ENCODE measurements at regions not wholly inside any gene's neighbourhood (a gene's known extent, or its start where the extent isn't known, plus 50 kb on each side); places are given as distances from the start of the nearest gene placed in this dataset.

DNA sequence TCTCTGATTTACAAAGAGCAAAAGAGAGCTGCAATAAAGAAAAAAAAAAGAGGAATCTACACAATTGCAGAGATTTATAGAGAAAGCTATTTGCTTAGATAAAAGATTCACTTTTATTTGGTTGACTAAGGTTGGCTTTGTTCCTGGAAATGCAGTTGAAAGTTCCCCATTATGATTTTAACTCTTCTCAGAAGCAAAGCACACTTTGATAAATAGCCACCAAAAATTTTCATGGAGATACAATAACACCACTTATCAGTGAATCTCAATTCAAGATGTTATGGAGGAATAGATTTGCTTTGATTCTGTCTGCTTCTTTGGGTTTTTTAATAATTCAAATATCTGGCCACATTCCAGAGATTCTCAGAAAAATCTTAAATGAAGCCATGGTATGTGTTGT is 88.5 kb upstream of the ANO3 start:
- peaks cover 1% of the 10 kb centered on the region for H3K27me3 Mint-ChIP-seq (ENCODE audit: unreplicated experiment)
- no peaks in the 10 kb centered on the region for H3K9me3 Mint-ChIP-seq (ENCODE audit: unreplicated experiment)
- DNase-seq: no peak
- H3K36me3 Mint-ChIP-seq (ENCODE audit: unreplicated experiment): no peaks in the 10 kb centered on the region
- TF ChIP-seq CTCF (IDR thresholded peaks at IDR 0.05; ENCODE audit: partially characterized antibody, unreplicated experiment): no peak
- no peaks in the 10 kb centered on the region for H3K4me1 Mint-ChIP-seq (ENCODE audit: low read depth, unreplicated experiment)
- no peak overlapping the region for H3K27ac Mint-ChIP-seq (ENCODE audit: unreplicated experiment)
- no peak overlapping the region for H3K4me3 Mint-ChIP-seq (ENCODE audit: unreplicated experiment)

DNA sequence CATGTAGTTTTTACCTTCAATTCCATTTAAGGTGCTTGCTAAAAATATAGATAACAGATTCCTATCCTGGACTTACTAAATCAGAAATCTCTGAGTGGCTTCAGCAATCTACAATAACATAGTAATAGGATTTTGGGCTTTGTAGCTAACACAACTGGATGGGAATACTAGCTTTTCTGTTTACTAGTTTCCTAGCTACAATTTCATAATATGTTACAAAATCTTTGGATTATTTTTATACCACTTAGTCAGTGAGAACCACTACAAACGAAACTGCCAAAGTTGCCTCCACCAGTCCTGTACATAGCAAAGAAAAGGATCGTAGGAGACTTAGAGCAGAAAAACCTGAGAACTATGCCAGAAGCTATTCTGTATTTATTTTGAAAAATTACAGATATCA is 87.7 kb upstream of the ANO3 start:
- Mint-ChIP-seq H3K4me1 (ENCODE audit: low read depth, unreplicated experiment) (no peaks in the 10 kb centered on the region), H3K9me3 (ENCODE audit: unreplicated experiment) (no peaks in the 10 kb centered on the region), H3K27ac (ENCODE audit: unreplicated experiment) (no peak overlapping the region), H3K27me3 (ENCODE audit: unreplicated experiment) (peaks cover 1% of the 10 kb centered on the region), H3K36me3 (ENCODE audit: unreplicated experiment) (no peaks in the 10 kb centered on the region), H3K4me3 (ENCODE audit: unreplicated experiment) (no peak overlapping the region)
- no peak for TF ChIP-seq CTCF (IDR thresholded peaks at IDR 0.05; ENCODE audit: partially characterized antibody, unreplicated experiment)
- DNase-seq: no peak

GRCh38 chr11:26245046-26245445 is 86.9 kb upstream of the ANO3 start:
- peaks cover 1% of the 10 kb centered on the region for H3K27me3 Mint-ChIP-seq (ENCODE audit: unreplicated experiment)
- H3K36me3 Mint-ChIP-seq (ENCODE audit: unreplicated experiment): no peaks in the 10 kb centered on the region
- H3K27ac Mint-ChIP-seq (ENCODE audit: unreplicated experiment): no peak overlapping the region
- no peak for TF ChIP-seq CTCF (IDR thresholded peaks at IDR 0.05; ENCODE audit: partially characterized antibody, unreplicated experiment)
- no peak overlapping the region for H3K4me3 Mint-ChIP-seq (ENCODE audit: unreplicated experiment)
- DNase-seq: no peak
- no peaks in the 10 kb centered on the region for H3K4me1 Mint-ChIP-seq (ENCODE audit: low read depth, unreplicated experiment)
- peaks cover 2% of the 10 kb centered on the region for H3K9me3 Mint-ChIP-seq (ENCODE audit: unreplicated experiment)

DNA sequence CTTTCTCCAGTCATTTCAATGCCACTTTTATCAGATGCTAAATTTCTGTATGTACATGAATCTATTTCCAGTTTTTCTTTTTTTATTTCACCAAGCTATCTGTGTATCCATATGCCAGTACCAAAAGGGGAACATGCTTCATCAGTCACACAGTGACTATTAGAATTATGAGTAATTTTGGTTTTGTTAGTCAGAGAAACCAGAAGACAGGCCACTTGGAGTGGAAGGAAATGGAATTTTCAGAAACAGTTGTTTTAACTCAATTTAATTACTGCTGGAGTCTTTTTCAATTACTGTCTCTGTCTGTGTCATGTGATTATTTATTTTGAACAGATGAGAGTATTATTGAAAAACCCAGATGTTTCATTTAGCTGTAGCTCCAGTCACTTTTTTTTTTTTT is 84.6 kb upstream of the ANO3 start:
- peaks cover 2% of the 10 kb centered on the region for H3K9me3 Mint-ChIP-seq (ENCODE audit: unreplicated experiment)
- no peak overlapping the region for H3K4me3 Mint-ChIP-seq (ENCODE audit: unreplicated experiment)
- no peaks in the 10 kb centered on the region for H3K4me1 Mint-ChIP-seq (ENCODE audit: low read depth, unreplicated experiment)
- H3K27me3 Mint-ChIP-seq (ENCODE audit: unreplicated experiment): no peaks in the 10 kb centered on the region
- no peak overlapping the region for H3K27ac Mint-ChIP-seq (ENCODE audit: unreplicated experiment)
- DNase-seq: no peak
- H3K36me3 Mint-ChIP-seq (ENCODE audit: unreplicated experiment): no peaks in the 10 kb centered on the region
- TF ChIP-seq CTCF (IDR thresholded peaks at IDR 0.05; ENCODE audit: partially characterized antibody, unreplicated experiment): no peak

DNA sequence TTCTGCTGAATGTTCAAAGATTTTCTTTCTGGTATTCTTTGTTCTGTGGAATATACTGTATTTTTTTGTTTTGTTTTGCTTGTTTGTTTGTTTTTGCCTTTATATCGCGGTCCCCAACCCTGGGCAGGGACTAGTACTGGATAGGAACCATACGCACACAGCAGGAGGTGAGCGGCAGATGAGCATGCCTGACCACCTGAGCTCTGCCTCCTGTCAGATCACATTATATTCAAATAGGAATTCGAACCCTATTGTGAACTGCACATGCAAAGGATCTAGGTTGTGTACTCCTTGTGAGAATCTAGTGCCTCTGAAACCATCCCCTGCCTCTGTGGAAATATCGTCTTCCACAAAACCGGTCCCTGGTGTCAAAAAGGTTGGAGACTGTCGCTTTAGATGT is 83.3 kb upstream of the ANO3 start:
- no peaks in the 10 kb centered on the region for H3K27me3 Mint-ChIP-seq (ENCODE audit: unreplicated experiment)
- H3K27ac Mint-ChIP-seq (ENCODE audit: unreplicated experiment): no peak overlapping the region
- no peak overlapping the region for H3K4me3 Mint-ChIP-seq (ENCODE audit: unreplicated experiment)
- H3K4me1 Mint-ChIP-seq (ENCODE audit: low read depth, unreplicated experiment): no peaks in the 10 kb centered on the region
- no peak for TF ChIP-seq CTCF (IDR thresholded peaks at IDR 0.05; ENCODE audit: partially characterized antibody, unreplicated experiment)
- DNase-seq: no peak
- H3K36me3 Mint-ChIP-seq (ENCODE audit: unreplicated experiment): no peaks in the 10 kb centered on the region
- H3K9me3 Mint-ChIP-seq (ENCODE audit: unreplicated experiment): peaks cover 2% of the 10 kb centered on the region
